ENCODE measurements at regions not wholly inside any gene's neighbourhood (a gene's known extent, or its start where the extent isn't known, plus 50 kb on each side); places are given as distances from the start of the nearest gene placed in this dataset.
A peak's percentile ranks its signal among the peaks of the same experiment; 100 is the strongest.

GRCh38 chrX:9317176-9317575, 147.7 kb upstream of the TBL1X start:
- DNase-seq = peak; percentile 63 to 68 (median 64)

- DNase-seq = peak; percentile 50 to 71 (median 69)
Observed at GRCh38 chrX:9318213-9318612, 146.6 kb upstream of the TBL1X start.

- DNase-seq = no peak
Observed at GRCh38 chrX:9318766-9319165, 146.1 kb upstream of the TBL1X start.

GRCh38 chrX:9320940-9321339, 143.9 kb upstream of the TBL1X start:
- no peak for DNase-seq

- DNase-seq = peak; percentile 27 to 76 (median 72)
Observed at GRCh38 chrX:9324676-9325075, 140.2 kb upstream of the TBL1X start.

GRCh38 chrX:9326369-9326768, 138.5 kb upstream of the TBL1X start:
- no peak for DNase-seq

GRCh38 chrX:9327086-9327746, 137.6 kb upstream of the TBL1X start:
- DNase-seq = no peak

- no peak for DNase-seq
Observed at GRCh38 chrX:9327747-9328145, 137.1 kb upstream of the TBL1X start.

- no peak for DNase-seq
Observed at GRCh38 chrX:9329056-9329455, 135.8 kb upstream of the TBL1X start.

GRCh38 chrX:9330249-9330982, 134.4 kb upstream of the TBL1X start:
- DNase-seq = no peak

GRCh38 chrX:9333873-9334560, 130.8 kb upstream of the TBL1X start:
- no peak for DNase-seq

- DNase-seq = no peak
Observed at GRCh38 chrX:9335251-9335650, 129.6 kb upstream of the TBL1X start.

GRCh38 chrX:9336456-9336855, 128.4 kb upstream of the TBL1X start:
- peak in 1 of 3 donors; percentile 21 for DNase-seq

GRCh38 chrX:9337046-9337445, 127.8 kb upstream of the TBL1X start:
- DNase-seq = no peak

GRCh38 chrX:9338986-9339385, 125.9 kb upstream of the TBL1X start:
- DNase-seq = no peak

- DNase-seq = no peak
Observed at GRCh38 chrX:9339603-9340491, 125.0 kb upstream of the TBL1X start.

- DNase-seq = peak; percentile 59 to 68 (median 67)
Observed at GRCh38 chrX:9340598-9341290, 124.1 kb upstream of the TBL1X start.

GRCh38 chrX:9341291-9342201, 123.3 kb upstream of the TBL1X start:
- DNase-seq = peak; percentile 72 to 84 (median 76)

- DNase-seq = peak; percentile 55 to 78 (median 71)
Observed at GRCh38 chrX:9342561-9343051, 122.3 kb upstream of the TBL1X start.

GRCh38 chrX:9343971-9344370, 120.9 kb upstream of the TBL1X start:
- DNase-seq = no peak

GRCh38 chrX:9345957-9346356, 118.9 kb upstream of the TBL1X start:
- DNase-seq = no peak
